B cell (primary cell): ENCODE measurements at regions not wholly inside any gene's neighbourhood (a gene's known extent, or its start where the extent isn't known, plus 50 kb on each side); places are given as distances from the start of the nearest gene placed in this dataset.

Source experiments
- EZH2 ChIP-seq: IDR thresholded peaks from 2 replicates; pipeline ENCODE4 v1.6.1; 2012; ENCODE audit warnings: borderline replicate concordance, low read depth, mild to moderate bottlenecking, moderate library complexity, low read length; ENCODE audit not compliant: insufficient read depth, poor library complexity, severe bottlenecking
- TF ChIP-seq, protein P1 (sequence below): fragments of 200-600 bp; IDR thresholded peaks from one replicate; pipeline ENCODE4 v1.8.0; 2022; ENCODE audit warnings: antibody characterized with exemption, mild to moderate bottlenecking

DNA sequence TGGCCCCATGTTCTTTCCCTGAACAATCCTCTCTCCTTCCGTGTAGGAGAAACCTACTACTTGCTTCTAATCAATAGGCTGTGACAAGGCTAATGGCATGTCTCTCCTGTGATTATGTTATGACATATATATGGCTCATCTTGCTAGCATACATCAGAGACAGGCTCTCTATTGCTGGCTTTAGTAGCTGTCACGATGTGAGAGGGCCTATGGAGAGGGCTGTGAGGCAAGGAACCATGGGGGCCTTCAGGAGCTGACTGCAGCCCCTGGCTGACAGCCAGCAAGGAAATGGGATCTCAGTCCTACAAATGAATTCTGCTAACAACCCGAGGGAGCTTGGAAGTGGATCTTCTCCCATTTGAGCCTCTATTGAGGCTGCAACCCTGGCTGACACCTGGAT is 96.3 kb downstream of the EOMES start:
- TF ChIP-seq, protein P1, sequence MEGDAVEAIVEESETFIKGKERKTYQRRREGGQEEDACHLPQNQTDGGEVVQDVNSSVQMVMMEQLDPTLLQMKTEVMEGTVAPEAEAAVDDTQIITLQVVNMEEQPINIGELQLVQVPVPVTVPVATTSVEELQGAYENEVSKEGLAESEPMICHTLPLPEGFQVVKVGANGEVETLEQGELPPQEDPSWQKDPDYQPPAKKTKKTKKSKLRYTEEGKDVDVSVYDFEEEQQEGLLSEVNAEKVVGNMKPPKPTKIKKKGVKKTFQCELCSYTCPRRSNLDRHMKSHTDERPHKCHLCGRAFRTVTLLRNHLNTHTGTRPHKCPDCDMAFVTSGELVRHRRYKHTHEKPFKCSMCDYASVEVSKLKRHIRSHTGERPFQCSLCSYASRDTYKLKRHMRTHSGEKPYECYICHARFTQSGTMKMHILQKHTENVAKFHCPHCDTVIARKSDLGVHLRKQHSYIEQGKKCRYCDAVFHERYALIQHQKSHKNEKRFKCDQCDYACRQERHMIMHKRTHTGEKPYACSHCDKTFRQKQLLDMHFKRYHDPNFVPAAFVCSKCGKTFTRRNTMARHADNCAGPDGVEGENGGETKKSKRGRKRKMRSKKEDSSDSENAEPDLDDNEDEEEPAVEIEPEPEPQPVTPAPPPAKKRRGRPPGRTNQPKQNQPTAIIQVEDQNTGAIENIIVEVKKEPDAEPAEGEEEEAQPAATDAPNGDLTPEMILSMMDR: no peak
- no peak for TF ChIP-seq EZH2
